Fibroblast of skin of back (primary cell): ENCODE measurements at regions not wholly inside any gene's neighbourhood (a gene's known extent, or its start where the extent isn't known, plus 50 kb on each side); places are given as distances from the start of the nearest gene placed in this dataset.

Experiments used
- DNase-seq: peaks from one replicate; pipeline ENCODE4 v3.0.0-alpha.2; 2013

GRCh38 chr10:128982616-128982915, 484.5 kb upstream of the MGMT start:
- no peak for DNase-seq

- DNase-seq: no peak
These were observed 482.0 kb upstream of the MGMT start for GRCh38 chr10:128985036-128985435.

- no peak for DNase-seq
These were observed 476.1 kb upstream of the MGMT start for GRCh38 chr10:128990986-128991385.

- no peak for DNase-seq
These were observed 474.3 kb upstream of the MGMT start for GRCh38 chr10:128992770-128993169.

GRCh38 chr10:128993443-128993842, 473.6 kb upstream of the MGMT start:
- no peak for DNase-seq

- no peak for DNase-seq
These were observed 473.0 kb upstream of the MGMT start for GRCh38 chr10:128993911-128994538.

GRCh38 chr10:128994598-128995143, 472.4 kb upstream of the MGMT start:
- DNase-seq: no peak

GRCh38 chr10:128995676-128996075, 471.4 kb upstream of the MGMT start:
- no peak for DNase-seq

GRCh38 chr10:128996092-128996491, 470.9 kb upstream of the MGMT start:
- no peak for DNase-seq

- no peak for DNase-seq
These were observed 468.8 kb upstream of the MGMT start for GRCh38 chr10:128998101-128998805.

GRCh38 chr10:129004398-129004797, 462.6 kb upstream of the MGMT start:
- no peak for DNase-seq

GRCh38 chr10:129005080-129005479, 462.0 kb upstream of the MGMT start:
- DNase-seq: no peak

- DNase-seq: no peak
These were observed 461.2 kb upstream of the MGMT start for GRCh38 chr10:129005804-129006203.

GRCh38 chr10:129018511-129018910, 448.5 kb upstream of the MGMT start:
- DNase-seq: no peak

- DNase-seq: no peak
These were observed 446.2 kb upstream of the MGMT start for GRCh38 chr10:129020651-129021330.

GRCh38 chr10:129021594-129022304, 445.3 kb upstream of the MGMT start:
- DNase-seq: no peak

- DNase-seq: no peak
These were observed 444.0 kb upstream of the MGMT start for GRCh38 chr10:129023082-129023481.

GRCh38 chr10:129024046-129024445, 443.0 kb upstream of the MGMT start:
- no peak for DNase-seq

GRCh38 chr10:129025787-129026186, 441.3 kb upstream of the MGMT start:
- no peak for DNase-seq

GRCh38 chr10:129027906-129028305, 439.1 kb upstream of the MGMT start:
- no peak for DNase-seq

- DNase-seq: no peak
These were observed 438.6 kb upstream of the MGMT start for GRCh38 chr10:129028451-129028850.

GRCh38 chr10:129029051-129029450, 438.0 kb upstream of the MGMT start:
- no peak for DNase-seq
